Endothelial cell of umbilical vein (primary cell): ENCODE measurements at regions not wholly inside any gene's neighbourhood (a gene's known extent, or its start where the extent isn't known, plus 50 kb on each side); places are given as distances from the start of the nearest gene placed in this dataset.

Experiments
- CTCF ChIP-seq, 2 donors: IDR thresholded peaks; 1 replicate in 1 of 2; 2 replicates in 1 of 2; pipeline ENCODE4 v1.5.1; 2011; ENCODE audit warnings: low read length in 2 of 2, mild to moderate bottlenecking in 2 of 2, moderate library complexity in 2 of 2, control low read depth in 1 of 2, inconsistent platforms in 1 of 2, low read depth in 1 of 2; ENCODE audit not compliant: insufficient read depth in 1 of 2; ENCODE audit errors: extremely low read depth in 1 of 2
- EZH2 ChIP-seq: IDR thresholded peaks from 2 replicates; pipeline ENCODE4 v1.6.1; 2012; ENCODE audit warnings: borderline replicate concordance, low read depth, mild to moderate bottlenecking, moderate library complexity, low read length, inconsistent platforms; ENCODE audit not compliant: severe bottlenecking
- JUN ChIP-seq: IDR thresholded peaks from 2 replicates; pipeline ENCODE4 v1.6.1; 2011; ENCODE audit warnings: borderline replicate concordance, low read depth; ENCODE audit not compliant: insufficient read length, insufficient read depth
- MYC ChIP-seq: IDR thresholded peaks from one replicate; pipeline ENCODE4 v1.6.1; 2011; ENCODE audit warnings: mild to moderate bottlenecking, low read depth, low read length
- POLR2A ChIP-seq: IDR thresholded peaks from 2 replicates; pipeline ENCODE4 v1.6.1; 2012; ENCODE audit warnings: low read depth, mild to moderate bottlenecking, control low read depth, low read length
- TF ChIP-seq, protein P1 (sequence below): IDR thresholded peaks from 2 replicates; pipeline ENCODE4 v1.6.1; 2011; ENCODE audit not compliant: insufficient read depth, insufficient read length

DNA sequence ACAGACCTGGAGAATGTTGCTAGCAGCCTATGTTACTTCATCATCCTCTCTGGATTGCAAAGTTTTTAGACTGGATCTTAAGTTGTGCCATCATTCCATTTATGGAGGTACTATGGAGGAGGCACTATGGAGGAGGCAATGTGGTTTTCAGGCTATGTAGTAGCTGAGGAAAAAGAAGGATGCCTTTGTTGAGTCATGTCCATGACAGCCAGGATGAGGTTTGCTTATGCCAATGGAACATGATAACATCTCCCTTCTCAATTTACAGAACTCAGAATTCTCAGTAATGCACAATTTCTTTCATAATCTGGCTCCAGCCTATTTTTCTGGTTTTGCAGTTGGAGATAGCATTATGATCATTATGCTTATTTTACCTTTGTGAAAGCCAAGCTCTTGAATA, 65.9 kb upstream of the TMEM108 start:
- TF ChIP-seq CTCF (IDR thresholded peaks at IDR 0.05; ENCODE audit: extremely low read depth in 1 of 2, insufficient read depth in 1 of 2, low read depth in 1 of 2, low read length in 2 of 2) (no peak), POLR2A (no peak), JUN (no peak), EZH2 (no peak), MYC (no peak)
- TF ChIP-seq, protein P1, sequence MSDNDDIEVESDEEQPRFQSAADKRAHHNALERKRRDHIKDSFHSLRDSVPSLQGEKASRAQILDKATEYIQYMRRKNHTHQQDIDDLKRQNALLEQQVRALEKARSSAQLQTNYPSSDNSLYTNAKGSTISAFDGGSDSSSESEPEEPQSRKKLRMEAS: no peak
